WERI-Rb-1 (cell line): ENCODE measurements at regions not wholly inside any gene's neighbourhood (a gene's known extent, or its start where the extent isn't known, plus 50 kb on each side); places are given as distances from the start of the nearest gene placed in this dataset.

Experiments
- DNase-seq: peaks from one replicate; pipeline ENCODE4 v3.0.0-alpha.2; 2020
- H3K27ac ChIP-seq: fragments of 250-450 bp; sonication (Bioruptor Pico); 2 replicates; pipeline ENCODE4 v1.5.1; 2020; ENCODE audit warnings: mild to moderate bottlenecking, moderate library complexity
- H3K27me3 ChIP-seq: fragments of 250-450 bp; sonication (Bioruptor Pico); 2 replicates; pipeline ENCODE4 v1.5.1; 2021; ENCODE audit warnings: mild to moderate bottlenecking, low read depth, moderate library complexity; ENCODE audit not compliant: insufficient read depth, severe bottlenecking
- H3K36me3 ChIP-seq: fragments of 250-450 bp; sonication (Bioruptor Pico); 2 replicates; pipeline ENCODE4 v1.5.1; 2020; ENCODE audit warnings: mild to moderate bottlenecking, moderate library complexity
- H3K4me3 ChIP-seq: 2 replicates; pipeline ENCODE4 v1.5.1; 2011; ENCODE audit warnings: low read depth, mild to moderate bottlenecking, control low read depth, low read length
- H3K9me3 ChIP-seq: fragments of 250-450 bp; sonication (Bioruptor Pico); 2 replicates; pipeline ENCODE4 v1.5.1; 2021; ENCODE audit warnings: mild to moderate bottlenecking, moderate library complexity; ENCODE audit not compliant: severe bottlenecking
- CTCF ChIP-seq: IDR thresholded peaks from 2 replicates; pipeline ENCODE4 v1.5.1; 2011; ENCODE audit warnings: low read depth, mild to moderate bottlenecking, control low read depth, inconsistent platforms, low read length

- Histone ChIP-seq H3K27ac (no peak overlapping the region), H3K4me3 (no peak overlapping the region)
- no peak for TF ChIP-seq CTCF
Observed at GRCh38 chr1:87450136-87450535, 121.5 kb downstream of the LMO4 start.

GRCh38 chr1:87450615-87451209, 122.0 kb downstream of the LMO4 start:
- peak; percentile 23; the same call in 1 of the 2 replicates for TF ChIP-seq CTCF
- no peak for DNase-seq
- Histone ChIP-seq H3K4me3 (no peak overlapping the region), H3K36me3 (no peaks in the 10 kb centered on the region), H3K9me3 (no peaks in the 10 kb centered on the region), H3K27me3 (no peaks in the 10 kb centered on the region), H3K27ac (no peak overlapping the region)

More at GRCh38 chr1:87450136-87450535, 121.5 kb downstream of the LMO4 start:
- no peaks in the 10 kb centered on the region for H3K27me3 ChIP-seq
- peaks cover 2% of the 10 kb centered on the region for H3K9me3 ChIP-seq
- H3K36me3 ChIP-seq, result no peaks in the 10 kb centered on the region
- DNase-seq, result no peak

GRCh38 chr1:87451229-87451920, 122.7 kb downstream of the LMO4 start:
- no peaks in the 10 kb centered on the region for H3K27me3 ChIP-seq
- no peak overlapping the region for H3K27ac ChIP-seq
- no peak for TF ChIP-seq CTCF
- no peaks in the 10 kb centered on the region for H3K9me3 ChIP-seq
- DNase-seq, result no peak
- H3K4me3 ChIP-seq, result no peak overlapping the region
- H3K36me3 ChIP-seq, result no peaks in the 10 kb centered on the region

- Histone ChIP-seq H3K27ac (no peak overlapping the region), H3K27me3 (no peaks in the 10 kb centered on the region)
- no peak for TF ChIP-seq CTCF
Observed at GRCh38 chr1:87452648-87453047, 124.0 kb downstream of the LMO4 start.

GRCh38 chr1:87457408-87457807, 128.7 kb downstream of the LMO4 start:
- H3K36me3 ChIP-seq, result no peaks in the 10 kb centered on the region
- DNase-seq, result no peak
- H3K27ac ChIP-seq, result no peak overlapping the region
- no peak for TF ChIP-seq CTCF
- H3K9me3 ChIP-seq, result no peaks in the 10 kb centered on the region
- H3K27me3 ChIP-seq, result no peaks in the 10 kb centered on the region
- no peak overlapping the region for H3K4me3 ChIP-seq

More at GRCh38 chr1:87452648-87453047, 124.0 kb downstream of the LMO4 start:
- no peak for DNase-seq
- no peaks in the 10 kb centered on the region for H3K9me3 ChIP-seq
- H3K36me3 ChIP-seq, result no peaks in the 10 kb centered on the region
- H3K4me3 ChIP-seq, result no peak overlapping the region
